HepG2 (cell line): ENCODE measurements at regions not wholly inside any gene's neighbourhood (a gene's known extent, or its start where the extent isn't known, plus 50 kb on each side); places are given as distances from the start of the nearest gene placed in this dataset.

Experiments
- PRPF4 ChIP-seq: fragments of 200-400 bp; formaldehyde crosslinking; IDR thresholded peaks from 2 replicates; pipeline ENCODE4 v1.6.1; 2016; ENCODE audit warnings: low read length, low read depth; ENCODE audit not compliant: poor library complexity, severe bottlenecking
- SP1 ChIP-seq, 2 experiments: fragments of 450-650 bp in 1 of 2; sonication (generic) in 1 of 2; formaldehyde crosslinking in 1 of 2; IDR thresholded peaks; 2 replicates each; pipeline versions ENCODE4 v1.4.0 to v1.6.1; 2016 to 2020; ENCODE audit warnings: missing genetic modification reagents in 1 of 2
- SSRP1 ChIP-seq: IDR thresholded peaks from 2 replicates; pipeline ENCODE4 v1.6.1; 2016; ENCODE audit warnings: control low read depth
- STAT5B ChIP-seq: sonication (generic); formaldehyde crosslinking; IDR thresholded peaks from 2 replicates; pipeline ENCODE4 v1.4.0; 2020; ENCODE audit warnings: missing genetic modification reagents
- TOE1 ChIP-seq: sonication (generic); formaldehyde crosslinking; IDR thresholded peaks from 2 replicates; pipeline ENCODE4 v1.4.0; 2020; ENCODE audit warnings: mild to moderate bottlenecking, missing genetic modification reagents

DNA sequence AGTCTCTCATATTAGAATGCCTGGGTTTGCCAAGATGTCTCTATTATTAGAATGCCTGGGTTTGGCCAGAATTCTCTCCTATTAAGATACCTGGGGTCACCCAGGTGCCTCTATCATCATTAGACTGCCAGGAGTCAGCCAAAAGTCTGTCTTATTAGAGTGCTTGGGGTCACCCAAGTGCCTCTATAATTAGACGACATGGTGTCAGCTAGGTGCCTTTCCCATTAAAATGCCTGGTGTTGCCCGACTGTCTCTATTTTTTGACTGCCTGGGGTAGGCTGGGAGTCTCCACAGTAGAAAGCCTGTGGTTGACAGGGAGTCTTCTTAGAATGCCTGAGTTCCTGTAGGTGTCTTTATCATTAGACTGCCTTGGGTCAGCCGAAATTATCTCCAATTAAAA lies 1536.6 kb downstream of the UQCRFS1 start:
- TF ChIP-seq TOE1 (no peak), PRPF4 (no peak), SSRP1 (CRISPR knock-in tag) (no peak), STAT5B (no peak), SP1 (IDR thresholded peaks at IDR 0.05) (no peak), SP1 (CRISPR knock-in tag; IDR thresholded peaks at IDR 0.05) (no peak)
